ENCODE measurements at regions not wholly inside any gene's neighbourhood (a gene's known extent, or its start where the extent isn't known, plus 50 kb on each side); places are given as distances from the start of the nearest gene placed in this dataset.

- no peak for DNase-seq
These were observed 820.7 kb upstream of the INTU start for GRCh38 chr4:126812076-126812475.

GRCh38 chr4:126820631-126821030, 812.1 kb upstream of the INTU start:
- no peak for DNase-seq

- no peak for DNase-seq
These were observed 811.6 kb upstream of the INTU start for GRCh38 chr4:126821152-126821551.

GRCh38 chr4:126825083-126825482, 807.7 kb upstream of the INTU start:
- no peak for DNase-seq

GRCh38 chr4:126827669-126828068, 805.1 kb upstream of the INTU start:
- no peak for DNase-seq

- DNase-seq = no peak
These were observed 797.9 kb upstream of the INTU start for GRCh38 chr4:126834854-126835253.

- no peak for DNase-seq
These were observed 793.6 kb upstream of the INTU start for GRCh38 chr4:126838941-126839679.

GRCh38 chr4:126843492-126844067, 789.2 kb upstream of the INTU start:
- no peak for DNase-seq

- DNase-seq = no peak
These were observed 782.5 kb upstream of the INTU start for GRCh38 chr4:126850286-126850685.

GRCh38 chr4:126851391-126851790, 781.4 kb upstream of the INTU start:
- no peak for DNase-seq

GRCh38 chr4:126853715-126854114, 779.0 kb upstream of the INTU start:
- no peak for DNase-seq

GRCh38 chr4:126856906-126857305, 775.9 kb upstream of the INTU start:
- DNase-seq = no peak

GRCh38 chr4:126859314-126859713, 773.4 kb upstream of the INTU start:
- no peak for DNase-seq

- no peak for DNase-seq
These were observed 772.9 kb upstream of the INTU start for GRCh38 chr4:126859872-126860271.

- no peak for DNase-seq
These were observed 772.4 kb upstream of the INTU start for GRCh38 chr4:126860308-126860707.

GRCh38 chr4:126869967-126870366, 762.8 kb upstream of the INTU start:
- no peak for DNase-seq

GRCh38 chr4:126871810-126872209, 760.9 kb upstream of the INTU start:
- no peak for DNase-seq

GRCh38 chr4:126874533-126874932, 758.2 kb upstream of the INTU start:
- DNase-seq = no peak

GRCh38 chr4:126888968-126889367, 743.8 kb upstream of the INTU start:
- DNase-seq = no peak

- DNase-seq = no peak
These were observed 742.4 kb upstream of the INTU start for GRCh38 chr4:126890383-126890782.

GRCh38 chr4:126890994-126891393, 741.8 kb upstream of the INTU start:
- no peak for DNase-seq

- DNase-seq = no peak
These were observed 737.8 kb upstream of the INTU start for GRCh38 chr4:126894963-126895362.

- DNase-seq = no peak
These were observed 736.7 kb upstream of the INTU start for GRCh38 chr4:126895988-126896570.

- DNase-seq = no peak
These were observed 735.7 kb upstream of the INTU start for GRCh38 chr4:126897038-126897437.

Measured in T-helper 2 cell (primary cell).